ENCODE measurements at regions not wholly inside any gene's neighbourhood (a gene's known extent, or its start where the extent isn't known, plus 50 kb on each side); places are given as distances from the start of the nearest gene placed in this dataset.

GRCh38 chr14:101657372-101657771, 96.1 kb downstream of the DIO3 start:
- TF ChIP-seq TAF1 (IDR thresholded peaks at IDR 0.05; ENCODE audit: low read depth, low read length) (no peak), PAX5 (IDR thresholded peaks at IDR 0.05; ENCODE audit: insufficient read depth, low read length, severe bottlenecking) (no peak), POLR2AphosphoS5 (IDR thresholded peaks at IDR 0.05; ENCODE audit: low read depth, low read length) (no peak)

All from GM12891 (cell line).